K562 (cell line): ENCODE measurements at regions not wholly inside any gene's neighbourhood (a gene's known extent, or its start where the extent isn't known, plus 50 kb on each side); places are given as distances from the start of the nearest gene placed in this dataset.

Experiments
- ATAC-seq: fragments of 200-7000 bp; cut with Tn5 transposase; 3 replicates; pipeline ENCODE4 v1.9.1; 2020; ENCODE audit warnings: moderate library complexity
- BruUV-seq: library from RNA; stranded (reverse); fragments of 400-500 nt; replicated peaks from 2 replicates; lab custom pipeline; 2021; lab: Mats Ljungman, UMichigan
- CTCF ChIA-PET: fragments of 300-600 bp; formaldehyde crosslinking; extraction: SDS; loops from one replicate; lab custom pipeline; 2021; ENCODE audit warnings: low intra/inter-chr PET ratio; lab: Yijun Ruan, JAX
- POLR2A ChIA-PET: fragments of 300-600, 350-650 bp; sonication (Branson Sonifier 250); formaldehyde crosslinking; extraction: SDS; loops from one replicate; lab custom pipeline; 2021; ENCODE audit warnings: antibody characterized with exemption, inconsistent platforms; lab: Yijun Ruan, JAX
- DNase-seq, 4 experiments: peaks; one replicate each; pipeline versions ENCODE4 v3.0.0 to v3.0.0-alpha.2; 2011 to 2018; ENCODE audit warnings: low spot score in 3 of 4, mixed read lengths in 3 of 4; ENCODE audit errors: extremely low read depth in 1 of 4
- FAIRE-seq: peaks from 2 replicates; lab custom pipeline; 2011; peaks lifted over from hg19 to GRCh38; lab: Jason Lieb, UNC
- H2AFZ ChIP-seq: 2 replicates; pipeline ENCODE4 v1.6.0; 2011; ENCODE audit warnings: low read depth, low read length, control low read depth, inconsistent platforms
- H3K27ac ChIP-seq: fragments of 200-600 bp; 3 replicates; pipeline ENCODE4 v1.8.0; 2011; ENCODE audit warnings: low read depth, mild to moderate bottlenecking, control low read depth, inconsistent platforms, low read length, moderate library complexity, mixed read lengths; ENCODE audit errors: extremely low read depth
- H3K27me3 ChIP-seq, 2 experiments: fragments of 300-600 bp in 1 of 2; 2 replicates in 1 of 2; 3 replicates in 1 of 2; pipeline versions ENCODE4 v1.6.0 to v1.8.0; 2011; ENCODE audit warnings: inconsistent platforms in 2 of 2, low read length in 2 of 2, mild to moderate bottlenecking in 1 of 2, mixed read lengths in 1 of 2, moderate library complexity in 1 of 2; ENCODE audit not compliant: control insufficient read depth in 2 of 2, insufficient read depth in 2 of 2
- H3K36me3 ChIP-seq: fragments of 300-600 bp; 3 replicates; pipeline ENCODE4 v1.8.0; 2011; ENCODE audit warnings: mild to moderate bottlenecking, low read length, inconsistent platforms; ENCODE audit not compliant: control insufficient read depth, insufficient read depth
- H3K4me1 ChIP-seq, 2 experiments: fragments of 200-600 bp in 1 of 2; replicated peaks in 1 of 2; 2 replicates in 1 of 2; 3 replicates in 1 of 2; pipeline versions ENCODE4 v1.5.1 to v1.8.0; 2011; ENCODE audit warnings: inconsistent platforms in 2 of 2, low read length in 2 of 2, mild to moderate bottlenecking in 1 of 2, mixed read lengths in 1 of 2, moderate library complexity in 1 of 2; ENCODE audit not compliant: control insufficient read depth in 2 of 2, insufficient read depth in 2 of 2
- H3K4me2 ChIP-seq: 2 replicates; pipeline ENCODE4 v1.6.1; 2011; ENCODE audit warnings: low read length, control low read depth, inconsistent platforms, mixed read lengths; ENCODE audit not compliant: insufficient read depth
- H3K4me3 ChIP-seq: fragments of 200-600 bp; sonication (generic), shearing (Covaris generic); 2 replicates; pipeline ENCODE4 v1.5.1; 2016; ENCODE audit warnings: control low read depth, inconsistent platforms
- H3K79me2 ChIP-seq: fragments of 200-600 bp; 3 replicates; pipeline ENCODE4 v1.8.0; 2011; ENCODE audit warnings: low read length, inconsistent platforms; ENCODE audit not compliant: control insufficient read depth, insufficient read depth
- H3K9ac ChIP-seq, 2 experiments: 2 replicates each; pipeline versions ENCODE4 v1.6.0 to v1.6.1; 2011; ENCODE audit warnings: low read depth in 2 of 2, low read length in 2 of 2, control low read depth in 1 of 2, inconsistent platforms in 1 of 2, mild to moderate bottlenecking in 1 of 2, mixed read lengths in 1 of 2; ENCODE audit not compliant: insufficient read depth in 1 of 2
- H3K9me1 ChIP-seq: one replicate; pipeline ENCODE4 v1.6.0; 2011; ENCODE audit warnings: inconsistent platforms, mild to moderate bottlenecking, low read length, moderate library complexity; ENCODE audit not compliant: control insufficient read depth, insufficient read depth
- H3K9me3 ChIP-seq: replicated peaks from 2 replicates; pipeline ENCODE4 v1.5.1; 2011; ENCODE audit warnings: low read depth, low read length, inconsistent platforms; ENCODE audit not compliant: control insufficient read depth, insufficient read depth
- H4K20me1 ChIP-seq: replicated peaks from 2 replicates; pipeline ENCODE4 v1.6.1; 2011; ENCODE audit warnings: low read length, inconsistent platforms, mixed read lengths; ENCODE audit not compliant: control insufficient read depth, insufficient read depth
- C11orf30 ChIP-seq: fragments of 450-650 bp; IDR thresholded peaks from 2 replicates; pipeline ENCODE4 v1.6.1; 2016; ENCODE audit warnings: low read depth, mild to moderate bottlenecking
- PCBP1 ChIP-seq: fragments of 200-400 bp; formaldehyde crosslinking; IDR thresholded peaks from 2 replicates; pipeline ENCODE4 v1.6.1; 2018; ENCODE audit warnings: mild to moderate bottlenecking, low read depth, low read length; ENCODE audit not compliant: poor library complexity, severe bottlenecking
- RAD21 ChIP-seq, 2 experiments: fragments of 250-450 bp in 1 of 2; fragments of 450-650 bp in 1 of 2; sonication (Bioruptor Pico) in 1 of 2; formaldehyde crosslinking in 1 of 2; IDR thresholded peaks in 1 of 2; conservative IDR thresholded peaks in 1 of 2; 2 replicates each; pipeline versions ENCODE4 v1.4.0 to v1.8.0; 2020 to 2022; ENCODE audit warnings: mild to moderate bottlenecking in 2 of 2, moderate library complexity in 1 of 2
- ZNF263 ChIP-seq: sonication (generic); formaldehyde crosslinking; IDR thresholded peaks from 2 replicates; pipeline ENCODE4 v1.8.0; 2022; ENCODE audit warnings: mild to moderate bottlenecking, missing genetic modification reagents, borderline replicate concordance
- ZNF274 ChIP-seq: IDR thresholded peaks from 2 replicates; pipeline ENCODE4 v1.6.1; 2011; ENCODE audit warnings: low read depth, mild to moderate bottlenecking, low read length, moderate library complexity, borderline replicate concordance
- ZNF311 ChIP-seq: fragments of 250-450 bp; sonication (Bioruptor Pico); IDR thresholded peaks from 2 replicates; pipeline ENCODE4 v1.4.0; 2020; ENCODE audit warnings: mild to moderate bottlenecking, moderate library complexity
- ZNF316 ChIP-seq: fragments of 450-650 bp; IDR thresholded peaks from 2 replicates; pipeline ENCODE4 v1.6.1; 2016
- ZNF324 ChIP-seq: fragments of 250-450 bp; sonication (Bioruptor Pico); IDR thresholded peaks from 2 replicates; pipeline ENCODE4 v1.4.0; 2020; ENCODE audit warnings: mild to moderate bottlenecking
- WGBS: fragments of 100-300 bp; shearing (Covaris generic); methylation state at CpG from one replicate; pipeline ENCODE4 v1.1.6; 2016; ENCODE audit warnings: low coverage, mixed read lengths; ENCODE audit not compliant: insufficient coverage; ENCODE audit errors: missing lambda C conversion rate; 5-methylcytosine and 5-hydroxymethylcytosine counted together
- in situ Hi-C: fragments of 300-500 bp; cut with MboI; formaldehyde crosslinking; loops from 4 replicates; pipeline ENCODE4 v1.15.0; 2018; ENCODE audit warnings: inconsistent platforms, mixed read lengths
- intact Hi-C: fragments of 100-400 bp; cut with micrococcal nuclease; formaldehyde crosslinking; loops from 2 replicates; pipeline ENCODE4 v1.14.2; 2022
- TF ChIP-seq, protein P1 (sequence below): sonication (generic); formaldehyde crosslinking; IDR thresholded peaks from 2 replicates; pipeline ENCODE4 v1.8.0; 2023; ENCODE audit warnings: missing genetic modification reagents, mild to moderate bottlenecking, borderline replicate concordance

- no peak overlapping the region for H3K4me3 ChIP-seq
- H3K27ac ChIP-seq, result no peak overlapping the region
- H3K9me1 ChIP-seq, result no peaks in the 10 kb centered on the region
- H3K4me1 ChIP-seq, result no peaks in the 10 kb centered on the region
- H2AFZ ChIP-seq, result no peak overlapping the region
- H3K9ac ChIP-seq, result no peak overlapping the region
- H3K79me2 ChIP-seq, result no peaks in the 10 kb centered on the region
- WGBS, result 17% methylated on average over 1 of the region's 1 CpG
- ChIA-PET CTCF (no interaction called here), POLR2A (no interaction called here)
- no peak for DNase-seq
- in situ Hi-C loops, result no loop called here
- H3K36me3 ChIP-seq, result no peaks in the 10 kb centered on the region
- H3K27me3 ChIP-seq, result no peaks in the 10 kb centered on the region
- intact Hi-C loops, result no loop called here
- H4K20me1 ChIP-seq, result no peaks in the 10 kb centered on the region
- H3K4me2 ChIP-seq, result no peak overlapping the region
- FAIRE-seq, result no peak
- no peaks in the 10 kb centered on the region; the same call in none of the 2 replicates for H3K9me3 ChIP-seq
- BruUV-seq, result no TSS peak
- TF ChIP-seq RAD21 (CRISPR knock-in tag; conservative IDR thresholded peaks at IDR 0.05 in 1 of 2, IDR thresholded peaks at IDR 0.05 in 1 of 2) (0 out of 4 replicates have a peak, but pooled peaks of 1 of the 2 experiments have one; percentile 23), ZNF311 (no peak)
- no peak for ATAC-seq
Measured at GRCh38 chr3:191809326-191809949, 348.5 kb downstream of the PYDC2 start.

DNA sequence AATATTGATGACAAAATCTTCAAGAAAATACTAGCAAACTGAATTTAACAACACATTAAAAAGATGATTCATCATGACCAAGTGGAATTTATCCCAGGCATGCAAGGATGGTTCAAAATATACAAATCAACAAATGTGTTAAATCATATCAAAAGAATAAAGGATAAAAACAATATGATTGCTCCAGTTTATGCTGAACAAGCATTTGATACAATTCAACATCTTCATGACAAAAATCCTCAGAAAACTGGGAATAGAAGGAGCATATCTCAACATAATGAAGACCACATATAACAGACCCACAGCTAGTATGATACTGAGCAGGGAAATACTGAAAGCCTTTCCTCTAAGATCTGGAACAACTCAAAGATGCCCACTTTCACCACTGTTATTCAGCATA lies 352.3 kb downstream of the PYDC2 start:
- Histone ChIP-seq H3K4me3 (no peak overlapping the region), H3K4me1 (no peaks in the 10 kb centered on the region), H3K27ac (no peak overlapping the region), H3K79me2 (no peaks in the 10 kb centered on the region), H3K9me3 (no peaks in the 10 kb centered on the region; the same call in none of the 2 replicates), H3K27me3 (no peaks in the 10 kb centered on the region), H2AFZ (no peak overlapping the region), H3K4me2 (no peak overlapping the region), H3K9me1 (no peaks in the 10 kb centered on the region), H3K36me3 (no peaks in the 10 kb centered on the region), H4K20me1 (no peaks in the 10 kb centered on the region), H3K9ac (no peak overlapping the region)
- POLR2A ChIA-PET, result no interaction called here
- no TSS peak for BruUV-seq
- no peak for DNase-seq
- CTCF ChIA-PET, result no interaction called here
- intact Hi-C loops, result no loop called here
- no peak for ATAC-seq
- in situ Hi-C loops, result no loop called here
- no peak for FAIRE-seq
- peak; percentile 80 for TF ChIP-seq ZNF324 (CRISPR knock-in tag)
- 0 out of 2 replicates have a peak, but pooled peaks have one; percentile 8 for TF ChIP-seq C11orf30
- no peak for TF ChIP-seq ZNF274
- TF ChIP-seq ZNF263 (CRISPR knock-in tag), result no peak
- TF ChIP-seq, protein P1, sequence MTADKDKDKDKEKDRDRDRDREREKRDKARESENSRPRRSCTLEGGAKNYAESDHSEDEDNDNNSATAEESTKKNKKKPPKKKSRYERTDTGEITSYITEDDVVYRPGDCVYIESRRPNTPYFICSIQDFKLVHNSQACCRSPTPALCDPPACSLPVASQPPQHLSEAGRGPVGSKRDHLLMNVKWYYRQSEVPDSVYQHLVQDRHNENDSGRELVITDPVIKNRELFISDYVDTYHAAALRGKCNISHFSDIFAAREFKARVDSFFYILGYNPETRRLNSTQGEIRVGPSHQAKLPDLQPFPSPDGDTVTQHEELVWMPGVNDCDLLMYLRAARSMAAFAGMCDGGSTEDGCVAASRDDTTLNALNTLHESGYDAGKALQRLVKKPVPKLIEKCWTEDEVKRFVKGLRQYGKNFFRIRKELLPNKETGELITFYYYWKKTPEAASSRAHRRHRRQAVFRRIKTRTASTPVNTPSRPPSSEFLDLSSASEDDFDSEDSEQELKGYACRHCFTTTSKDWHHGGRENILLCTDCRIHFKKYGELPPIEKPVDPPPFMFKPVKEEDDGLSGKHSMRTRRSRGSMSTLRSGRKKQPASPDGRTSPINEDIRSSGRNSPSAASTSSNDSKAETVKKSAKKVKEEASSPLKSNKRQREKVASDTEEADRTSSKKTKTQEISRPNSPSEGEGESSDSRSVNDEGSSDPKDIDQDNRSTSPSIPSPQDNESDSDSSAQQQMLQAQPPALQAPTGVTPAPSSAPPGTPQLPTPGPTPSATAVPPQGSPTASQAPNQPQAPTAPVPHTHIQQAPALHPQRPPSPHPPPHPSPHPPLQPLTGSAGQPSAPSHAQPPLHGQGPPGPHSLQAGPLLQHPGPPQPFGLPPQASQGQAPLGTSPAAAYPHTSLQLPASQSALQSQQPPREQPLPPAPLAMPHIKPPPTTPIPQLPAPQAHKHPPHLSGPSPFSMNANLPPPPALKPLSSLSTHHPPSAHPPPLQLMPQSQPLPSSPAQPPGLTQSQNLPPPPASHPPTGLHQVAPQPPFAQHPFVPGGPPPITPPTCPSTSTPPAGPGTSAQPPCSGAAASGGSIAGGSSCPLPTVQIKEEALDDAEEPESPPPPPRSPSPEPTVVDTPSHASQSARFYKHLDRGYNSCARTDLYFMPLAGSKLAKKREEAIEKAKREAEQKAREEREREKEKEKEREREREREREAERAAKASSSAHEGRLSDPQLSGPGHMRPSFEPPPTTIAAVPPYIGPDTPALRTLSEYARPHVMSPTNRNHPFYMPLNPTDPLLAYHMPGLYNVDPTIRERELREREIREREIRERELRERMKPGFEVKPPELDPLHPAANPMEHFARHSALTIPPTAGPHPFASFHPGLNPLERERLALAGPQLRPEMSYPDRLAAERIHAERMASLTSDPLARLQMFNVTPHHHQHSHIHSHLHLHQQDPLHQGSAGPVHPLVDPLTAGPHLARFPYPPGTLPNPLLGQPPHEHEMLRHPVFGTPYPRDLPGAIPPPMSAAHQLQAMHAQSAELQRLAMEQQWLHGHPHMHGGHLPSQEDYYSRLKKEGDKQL, result no peak
- TF ChIP-seq ZNF316, result peak; percentile 44
- TF ChIP-seq PCBP1, result no peak
